Nephron (organoid): ENCODE measurements at regions not wholly inside any gene's neighbourhood (a gene's known extent, or its start where the extent isn't known, plus 50 kb on each side); places are given as distances from the start of the nearest gene placed in this dataset.

Experiments
- H3K27ac Mint-ChIP-seq, 3 experiments: 2 replicates each; pipeline ENCODE4 v1.8.0; 2020; ENCODE audit warnings: mixed read lengths in 3 of 3, mild to moderate bottlenecking in 2 of 3, moderate library complexity in 1 of 3
- H3K27me3 Mint-ChIP-seq: 2 replicates; pipeline ENCODE4 v1.8.0; 2021; ENCODE audit warnings: low read depth, mild to moderate bottlenecking, moderate library complexity, mixed read lengths
- H3K36me3 Mint-ChIP-seq: 2 replicates; pipeline ENCODE4 v1.8.0; 2020; ENCODE audit warnings: low read depth, mixed read lengths
- H3K4me1 Mint-ChIP-seq: 2 replicates; pipeline ENCODE4 v1.8.0; 2020; ENCODE audit warnings: mixed read lengths
- H3K4me3 Mint-ChIP-seq, 3 experiments: 2 replicates each; pipeline ENCODE4 v1.8.0; 2020; ENCODE audit warnings: mild to moderate bottlenecking in 3 of 3, mixed read lengths in 3 of 3, moderate library complexity in 2 of 3
- H3K9me3 Mint-ChIP-seq: 2 replicates; pipeline ENCODE4 v1.8.0; 2020; ENCODE audit warnings: mixed read lengths
- TF ChIP-seq, protein P1 (sequence below), 3 experiments: fragments of 200-600 bp; sonication (generic); IDR thresholded peaks; one replicate each; pipeline ENCODE4 v1.5.0; 2021; ENCODE audit warnings: antibody characterized with exemption in 3 of 3; ENCODE audit not compliant: unreplicated experiment in 3 of 3

DNA sequence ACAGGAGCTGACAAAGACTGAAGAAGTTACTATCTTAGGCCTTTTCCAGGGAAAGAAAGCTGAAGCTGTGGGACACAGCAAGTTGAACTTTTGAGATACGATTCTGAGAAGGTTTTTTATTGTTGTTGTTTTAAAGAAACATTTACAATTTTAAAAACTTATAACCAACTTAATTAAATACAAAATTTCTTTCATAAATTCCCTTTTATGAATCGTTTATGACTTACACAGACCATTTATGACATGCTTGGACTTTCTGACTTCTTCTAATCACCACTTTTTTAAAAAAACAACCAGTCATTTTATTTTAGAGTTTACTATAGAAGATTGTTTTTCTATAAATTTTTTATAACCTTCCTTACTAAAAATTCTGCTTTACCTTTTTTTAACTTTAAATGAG, 68.7 kb downstream of the DHRS2 start:
- Mint-ChIP-seq H3K4me1 (no peaks in the 10 kb centered on the region), H3K36me3 (no peaks in the 10 kb centered on the region), H3K4me3 (no peak overlapping the region), H3K9me3 (peaks cover 42% of the 10 kb centered on the region), H3K27ac (no peak overlapping the region), H3K27me3 (peaks cover 15% of the 10 kb centered on the region)
- TF ChIP-seq, protein P1, sequence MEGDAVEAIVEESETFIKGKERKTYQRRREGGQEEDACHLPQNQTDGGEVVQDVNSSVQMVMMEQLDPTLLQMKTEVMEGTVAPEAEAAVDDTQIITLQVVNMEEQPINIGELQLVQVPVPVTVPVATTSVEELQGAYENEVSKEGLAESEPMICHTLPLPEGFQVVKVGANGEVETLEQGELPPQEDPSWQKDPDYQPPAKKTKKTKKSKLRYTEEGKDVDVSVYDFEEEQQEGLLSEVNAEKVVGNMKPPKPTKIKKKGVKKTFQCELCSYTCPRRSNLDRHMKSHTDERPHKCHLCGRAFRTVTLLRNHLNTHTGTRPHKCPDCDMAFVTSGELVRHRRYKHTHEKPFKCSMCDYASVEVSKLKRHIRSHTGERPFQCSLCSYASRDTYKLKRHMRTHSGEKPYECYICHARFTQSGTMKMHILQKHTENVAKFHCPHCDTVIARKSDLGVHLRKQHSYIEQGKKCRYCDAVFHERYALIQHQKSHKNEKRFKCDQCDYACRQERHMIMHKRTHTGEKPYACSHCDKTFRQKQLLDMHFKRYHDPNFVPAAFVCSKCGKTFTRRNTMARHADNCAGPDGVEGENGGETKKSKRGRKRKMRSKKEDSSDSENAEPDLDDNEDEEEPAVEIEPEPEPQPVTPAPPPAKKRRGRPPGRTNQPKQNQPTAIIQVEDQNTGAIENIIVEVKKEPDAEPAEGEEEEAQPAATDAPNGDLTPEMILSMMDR (IDR thresholded peaks at IDR 0.05; ENCODE audit: unreplicated experiment in 3 of 3): no peak

DNA sequence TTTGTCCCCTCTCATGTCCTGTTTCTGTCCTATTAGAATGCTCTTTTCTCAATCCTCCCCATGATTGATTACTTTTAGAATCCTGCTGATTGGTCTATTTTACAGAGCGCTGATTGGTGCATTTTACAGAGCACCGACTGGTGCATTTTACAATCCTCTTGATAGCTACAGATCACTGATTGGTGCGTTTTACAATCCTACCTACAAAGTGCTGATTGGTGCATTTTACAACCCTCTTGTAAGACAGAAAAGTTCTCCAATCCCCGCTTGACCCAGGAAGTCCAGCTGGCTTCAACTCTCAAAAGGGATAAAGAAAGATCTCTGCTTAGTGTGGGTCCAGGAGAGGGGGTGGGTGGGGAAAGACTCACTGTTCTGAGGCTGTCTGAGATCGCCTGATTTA, 71.3 kb downstream of the DHRS2 start:
- H3K27me3 Mint-ChIP-seq: peaks cover 22% of the 10 kb centered on the region
- no peak overlapping the region for H3K4me3 Mint-ChIP-seq
- no peak overlapping the region for H3K27ac Mint-ChIP-seq
- H3K36me3 Mint-ChIP-seq: no peaks in the 10 kb centered on the region
- no peaks in the 10 kb centered on the region for H3K4me1 Mint-ChIP-seq
- TF ChIP-seq, protein P1 (IDR thresholded peaks at IDR 0.05; ENCODE audit: unreplicated experiment in 3 of 3): no peak
- peaks cover 32% of the 10 kb centered on the region for H3K9me3 Mint-ChIP-seq

DNA sequence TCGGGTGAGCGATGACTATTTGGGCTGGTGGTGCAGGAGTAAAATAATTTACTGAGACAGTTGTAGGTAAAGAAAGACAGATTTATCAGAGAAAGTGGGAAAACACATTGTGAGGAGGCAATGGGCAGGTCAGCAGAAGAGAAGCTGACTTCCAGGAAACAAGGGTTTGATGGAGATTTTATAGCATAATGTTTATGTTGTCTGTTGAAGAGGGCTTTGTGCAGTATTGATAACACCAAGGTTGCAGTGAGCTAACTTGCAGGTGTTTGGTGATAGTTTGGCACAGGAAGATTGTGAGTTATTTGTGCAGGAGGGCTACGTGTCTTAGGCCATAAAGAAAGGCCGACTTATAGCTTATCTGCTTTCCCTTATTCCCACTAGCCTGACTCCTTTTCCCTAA, 72.2 kb downstream of the DHRS2 start:
- Mint-ChIP-seq H3K27me3 (peaks cover 25% of the 10 kb centered on the region), H3K4me1 (no peaks in the 10 kb centered on the region), H3K36me3 (no peaks in the 10 kb centered on the region), H3K9me3 (peaks cover 29% of the 10 kb centered on the region), H3K27ac (no peak overlapping the region), H3K4me3 (no peak overlapping the region)
- TF ChIP-seq, protein P1 (IDR thresholded peaks at IDR 0.05; ENCODE audit: unreplicated experiment in 3 of 3): no peak

DNA sequence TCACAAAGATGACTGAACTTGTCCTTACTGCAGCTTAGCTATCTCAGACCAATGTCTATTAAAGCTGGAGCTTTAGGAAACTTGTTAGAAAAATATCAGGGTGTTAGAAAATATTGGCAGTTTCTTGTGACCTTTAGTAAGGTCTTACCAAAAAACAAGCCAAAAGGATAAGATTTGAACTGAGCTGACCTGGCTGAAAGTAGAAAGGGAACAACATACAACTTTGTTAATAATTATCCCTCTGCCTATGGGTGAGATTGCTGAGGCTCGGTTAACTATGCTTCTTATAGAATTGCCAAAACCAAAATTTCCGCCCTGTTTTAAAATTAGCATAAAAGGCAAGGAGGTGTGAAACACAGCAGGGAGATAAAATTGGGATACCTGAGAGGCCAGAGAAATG, 73.8 kb downstream of the DHRS2 start:
- Mint-ChIP-seq H3K27ac (no peak overlapping the region), H3K36me3 (no peaks in the 10 kb centered on the region), H3K4me1 (no peaks in the 10 kb centered on the region), H3K27me3 (peaks cover 27% of the 10 kb centered on the region), H3K4me3 (no peak overlapping the region), H3K9me3 (peaks cover 27% of the 10 kb centered on the region)
- TF ChIP-seq, protein P1 (IDR thresholded peaks at IDR 0.05; ENCODE audit: unreplicated experiment in 3 of 3): no peak

DNA sequence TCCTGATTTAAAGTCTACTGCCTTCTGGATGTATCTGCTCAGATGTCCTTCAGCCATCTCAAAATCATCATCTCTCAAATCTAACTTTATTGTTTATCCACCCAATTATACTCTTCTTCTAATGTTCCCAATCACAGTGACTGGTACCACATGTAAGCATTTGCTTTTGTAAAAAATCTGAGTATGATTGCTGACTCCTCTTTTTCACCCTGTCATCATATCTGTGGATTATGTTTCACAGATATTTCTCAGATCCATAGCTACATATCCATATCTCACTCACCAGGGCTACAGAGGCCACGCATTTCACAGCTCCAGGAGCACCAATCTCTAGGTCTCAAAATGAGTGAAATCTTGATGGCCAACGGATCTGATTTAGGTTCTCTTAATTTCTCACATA, 76.1 kb downstream of the DHRS2 start:
- Mint-ChIP-seq H3K36me3 (no peaks in the 10 kb centered on the region), H3K4me3 (no peak overlapping the region), H3K27ac (no peak overlapping the region), H3K27me3 (peaks cover 24% of the 10 kb centered on the region), H3K9me3 (peaks cover 14% of the 10 kb centered on the region), H3K4me1 (no peaks in the 10 kb centered on the region)
- TF ChIP-seq, protein P1 (IDR thresholded peaks at IDR 0.05; ENCODE audit: unreplicated experiment in 3 of 3): no peak

DNA sequence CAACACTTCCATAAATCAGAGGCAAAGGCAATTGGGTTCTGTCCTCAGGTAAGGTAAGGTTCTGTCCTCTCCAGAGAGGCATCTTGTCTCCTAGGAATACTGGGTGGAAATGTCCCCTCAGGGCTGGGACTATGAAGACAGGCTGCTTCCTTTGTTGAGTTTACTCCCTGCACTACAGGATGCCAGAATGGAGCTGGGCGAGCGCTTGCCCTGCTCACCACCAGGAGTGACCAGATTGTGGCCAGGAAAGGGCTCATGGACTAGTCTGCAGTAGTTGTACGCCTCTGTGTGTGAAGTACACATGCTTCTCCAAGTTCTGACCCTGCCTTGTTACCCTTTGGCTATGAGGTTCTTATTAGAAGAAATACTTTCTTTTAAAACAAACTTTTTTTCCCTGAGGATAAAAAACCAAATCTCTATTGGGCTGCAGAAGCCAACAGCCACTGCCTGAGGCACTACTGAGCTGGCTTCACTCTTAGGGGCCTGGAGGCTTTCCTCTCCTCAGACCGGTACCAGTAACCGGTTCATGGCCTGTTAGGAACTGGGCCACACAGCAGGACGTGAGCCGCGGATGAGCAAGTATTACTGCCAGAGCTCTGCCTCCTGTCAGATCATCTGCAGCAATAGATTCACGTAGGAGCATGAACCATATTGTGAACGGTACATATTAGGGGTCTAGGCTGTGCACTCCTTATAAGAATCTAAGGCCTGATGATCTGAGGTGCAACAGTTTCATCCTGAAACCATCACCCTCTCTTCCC, 83.2 kb downstream of the DHRS2 start:
- Mint-ChIP-seq H3K4me3 (no peak overlapping the region), H3K4me1 (no peaks in the 10 kb centered on the region), H3K9me3 (peaks cover 3% of the 10 kb centered on the region), H3K27ac (no peak overlapping the region), H3K36me3 (no peaks in the 10 kb centered on the region), H3K27me3 (peaks cover 10% of the 10 kb centered on the region)
- TF ChIP-seq, protein P1 (IDR thresholded peaks at IDR 0.05; ENCODE audit: unreplicated experiment in 3 of 3): no peak
